Right renal cortex interstitium (tissue), 3 donors: ENCODE measurements at regions not wholly inside any gene's neighbourhood (a gene's known extent, or its start where the extent isn't known, plus 50 kb on each side); places are given as distances from the start of the nearest gene placed in this dataset.
"Not testable (repeated sequence)": the region's sequence is repeated elsewhere in the genome, so short reads cannot be mapped to it uniquely, and the experiment has no call there.

Experiments used
- DNase-seq, 3 donors: peaks; one replicate each; pipeline ENCODE4 v3.0.0-alpha.2; 2013; ENCODE audit warnings: low read depth in 3 of 3, low spot score in 2 of 3

- DNase-seq, result no peak
Measured at GRCh38 chr6:49118478-49118877, 344.6 kb downstream of the MMUT start.

GRCh38 chr6:49110916-49111315 is 352.1 kb downstream of the MMUT start:
- no peak for DNase-seq

- DNase-seq, result not testable (repeated sequence)
Measured at GRCh38 chr6:49097664-49098063, 365.4 kb downstream of the MMUT start.

- DNase-seq, result no peak
Measured at GRCh38 chr6:49097116-49097515, 365.9 kb downstream of the MMUT start.

GRCh38 chr6:49088631-49089030 is 374.4 kb downstream of the MMUT start:
- DNase-seq, result no peak

GRCh38 chr6:49087369-49087768 is 375.7 kb downstream of the MMUT start:
- DNase-seq, result no peak

- no peak for DNase-seq
Measured at GRCh38 chr6:49082611-49083010, 380.4 kb downstream of the MMUT start.

- no peak for DNase-seq
Measured at GRCh38 chr6:49072885-49073620, 390.0 kb downstream of the MMUT start.

GRCh38 chr6:49072146-49072545 is 390.9 kb downstream of the MMUT start:
- no peak for DNase-seq

GRCh38 chr6:49070411-49070810 is 392.6 kb downstream of the MMUT start:
- DNase-seq, result no peak

- no peak for DNase-seq
Measured at GRCh38 chr6:49054311-49054710, 408.7 kb downstream of the MMUT start.

- no peak for DNase-seq
Measured at GRCh38 chr6:49052901-49053300, 410.2 kb downstream of the MMUT start.

GRCh38 chr6:49051281-49051680 is 411.8 kb downstream of the MMUT start:
- no peak for DNase-seq

- DNase-seq, result no peak
Measured at GRCh38 chr6:49050584-49050983, 412.5 kb downstream of the MMUT start.

GRCh38 chr6:49038294-49038822 is 424.7 kb downstream of the MMUT start:
- no peak for DNase-seq

GRCh38 chr6:49030251-49031020 is 432.6 kb downstream of the MMUT start:
- no peak for DNase-seq

GRCh38 chr6:49027644-49028043 is 435.4 kb downstream of the MMUT start:
- DNase-seq, result no peak

- DNase-seq, result no peak
Measured at GRCh38 chr6:49025273-49026240, 437.5 kb downstream of the MMUT start.

GRCh38 chr6:49004801-49005200 is 458.3 kb downstream of the MMUT start:
- DNase-seq, result no peak

GRCh38 chr6:49003348-49003747 is 459.7 kb downstream of the MMUT start:
- no peak for DNase-seq
